Ishikawa (cell line): ENCODE measurements at regions not wholly inside any gene's neighbourhood (a gene's known extent, or its start where the extent isn't known, plus 50 kb on each side); places are given as distances from the start of the nearest gene placed in this dataset.

Experiments used
- CEBPB ChIP-seq: IDR thresholded peaks from 2 replicates; pipeline ENCODE4 v1.6.1; 2012
- CREB1 ChIP-seq: IDR thresholded peaks from 2 replicates; pipeline ENCODE4 v1.6.1; 2012; ENCODE audit warnings: low read depth
- EGR1 ChIP-seq: IDR thresholded peaks from 2 replicates; pipeline ENCODE4 v1.6.1; 2012
- EP300 ChIP-seq: IDR thresholded peaks from 2 replicates; pipeline ENCODE4 v1.6.1; 2012; ENCODE audit warnings: borderline replicate concordance
- FOXM1 ChIP-seq: IDR thresholded peaks from 2 replicates; pipeline ENCODE4 v1.6.1; 2012; ENCODE audit warnings: low read depth, borderline replicate concordance
- NFIC ChIP-seq: IDR thresholded peaks from 2 replicates; pipeline ENCODE4 v1.6.1; 2012
- RAD21 ChIP-seq: IDR thresholded peaks from 2 replicates; pipeline ENCODE4 v1.6.1; 2012; ENCODE audit warnings: low read depth
- TAF1 ChIP-seq: IDR thresholded peaks from 2 replicates; pipeline ENCODE4 v1.6.1; 2012; ENCODE audit warnings: low read depth, mild to moderate bottlenecking
- TCF12 ChIP-seq: IDR thresholded peaks from 2 replicates; pipeline ENCODE4 v1.6.1; 2012; ENCODE audit warnings: low read depth
- TEAD4 ChIP-seq: IDR thresholded peaks from 2 replicates; pipeline ENCODE4 v1.6.1; 2012
- YY1 ChIP-seq: IDR thresholded peaks from 2 replicates; pipeline ENCODE4 v1.6.1; 2012; ENCODE audit warnings: low read depth
- ZBTB7A ChIP-seq: IDR thresholded peaks from 2 replicates; pipeline ENCODE4 v1.6.1; 2012; ENCODE audit warnings: low read depth
- TF ChIP-seq, protein P1 (sequence below): IDR thresholded peaks from 2 replicates; pipeline ENCODE4 v1.6.1; 2012
- TF ChIP-seq, protein P2 (sequence below): IDR thresholded peaks from 2 replicates; pipeline ENCODE4 v1.6.1; 2012; ENCODE audit warnings: low read depth, mild to moderate bottlenecking
- TF ChIP-seq, protein P3 (sequence below): IDR thresholded peaks from 2 replicates; pipeline ENCODE4 v1.6.1; 2012

DNA sequence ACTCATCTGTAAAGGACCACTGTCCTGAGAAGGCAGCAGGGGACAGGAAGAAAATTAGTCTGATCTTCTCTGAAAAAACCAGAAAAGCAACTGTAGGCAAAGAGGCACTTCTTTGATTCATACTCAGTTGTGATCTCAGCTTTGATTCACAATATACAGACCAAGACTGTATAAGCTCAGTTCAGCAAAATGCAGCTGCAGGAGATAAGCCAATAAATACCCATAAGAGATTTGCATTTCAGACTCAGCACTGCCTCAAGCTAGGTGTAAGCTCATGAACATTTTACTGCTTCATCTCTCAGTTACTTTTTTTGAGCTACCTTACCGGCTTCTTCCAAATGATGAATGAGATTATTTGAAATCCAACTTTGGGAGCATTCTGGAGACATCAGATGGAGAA, 64.2 kb upstream of the LYZL1 start:
- TF ChIP-seq TEAD4 = no peak
- TF ChIP-seq CREB1 = no peak
- no peak for TF ChIP-seq EP300
- TF ChIP-seq RAD21 = no peak
- TF ChIP-seq CEBPB = no peak
- TF ChIP-seq YY1 = no peak
- no peak for TF ChIP-seq TCF12
- no peak for TF ChIP-seq ZBTB7A
- TF ChIP-seq NFIC = no peak

DNA sequence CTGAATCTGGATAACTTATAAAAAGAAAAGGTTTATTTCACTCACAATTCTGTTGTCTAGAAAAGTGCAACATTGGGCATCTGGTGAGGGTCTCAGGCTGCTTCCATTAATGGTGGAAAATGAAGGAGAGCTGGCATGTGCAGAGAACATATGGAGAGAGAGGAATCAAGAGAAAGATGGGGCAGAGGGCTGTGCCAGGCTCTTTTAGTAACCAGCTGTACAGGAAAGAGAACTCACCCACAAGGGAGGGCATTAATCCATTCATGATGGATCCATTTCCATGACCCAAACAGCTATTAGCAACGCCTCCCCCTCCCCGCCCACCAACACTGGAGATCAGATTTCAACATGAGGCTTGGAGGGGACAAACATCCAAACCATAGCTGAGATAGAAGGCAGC, 61.7 kb upstream of the LYZL1 start:
- TF ChIP-seq ZBTB7A (no peak), CREB1 (no peak), EGR1 (no peak), TCF12 (no peak)
- TF ChIP-seq, protein P1, sequence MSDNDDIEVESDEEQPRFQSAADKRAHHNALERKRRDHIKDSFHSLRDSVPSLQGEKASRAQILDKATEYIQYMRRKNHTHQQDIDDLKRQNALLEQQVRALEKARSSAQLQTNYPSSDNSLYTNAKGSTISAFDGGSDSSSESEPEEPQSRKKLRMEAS = no peak

DNA sequence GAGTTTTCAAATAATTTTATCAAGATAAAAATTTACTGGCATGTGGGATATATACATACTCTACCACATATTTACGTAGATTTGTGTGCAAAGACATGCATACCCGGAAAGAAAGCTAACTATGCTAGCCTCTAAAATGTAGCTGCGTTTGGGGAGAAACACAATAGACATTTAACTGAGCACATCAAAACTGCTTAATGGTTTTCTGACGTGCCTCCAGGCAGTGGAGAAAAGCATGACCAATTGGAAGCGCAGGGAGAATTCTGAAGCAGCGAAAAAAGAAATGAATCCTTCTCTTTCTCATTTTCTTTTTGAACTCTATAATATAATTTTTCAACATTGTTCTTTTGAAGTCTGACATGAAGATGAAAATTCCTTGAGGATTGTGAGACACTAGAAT, 60.3 kb upstream of the LYZL1 start:
- TF ChIP-seq EGR1 (no peak), NFIC (no peak), CEBPB (no peak), EP300 (no peak), ZBTB7A (no peak), RAD21 (no peak), TCF12 (no peak), CREB1 (no peak), TAF1 (no peak), FOXM1 (no peak), YY1 (no peak), TEAD4 (no peak)
- TF ChIP-seq, protein P1 = no peak
- TF ChIP-seq, protein P2, sequence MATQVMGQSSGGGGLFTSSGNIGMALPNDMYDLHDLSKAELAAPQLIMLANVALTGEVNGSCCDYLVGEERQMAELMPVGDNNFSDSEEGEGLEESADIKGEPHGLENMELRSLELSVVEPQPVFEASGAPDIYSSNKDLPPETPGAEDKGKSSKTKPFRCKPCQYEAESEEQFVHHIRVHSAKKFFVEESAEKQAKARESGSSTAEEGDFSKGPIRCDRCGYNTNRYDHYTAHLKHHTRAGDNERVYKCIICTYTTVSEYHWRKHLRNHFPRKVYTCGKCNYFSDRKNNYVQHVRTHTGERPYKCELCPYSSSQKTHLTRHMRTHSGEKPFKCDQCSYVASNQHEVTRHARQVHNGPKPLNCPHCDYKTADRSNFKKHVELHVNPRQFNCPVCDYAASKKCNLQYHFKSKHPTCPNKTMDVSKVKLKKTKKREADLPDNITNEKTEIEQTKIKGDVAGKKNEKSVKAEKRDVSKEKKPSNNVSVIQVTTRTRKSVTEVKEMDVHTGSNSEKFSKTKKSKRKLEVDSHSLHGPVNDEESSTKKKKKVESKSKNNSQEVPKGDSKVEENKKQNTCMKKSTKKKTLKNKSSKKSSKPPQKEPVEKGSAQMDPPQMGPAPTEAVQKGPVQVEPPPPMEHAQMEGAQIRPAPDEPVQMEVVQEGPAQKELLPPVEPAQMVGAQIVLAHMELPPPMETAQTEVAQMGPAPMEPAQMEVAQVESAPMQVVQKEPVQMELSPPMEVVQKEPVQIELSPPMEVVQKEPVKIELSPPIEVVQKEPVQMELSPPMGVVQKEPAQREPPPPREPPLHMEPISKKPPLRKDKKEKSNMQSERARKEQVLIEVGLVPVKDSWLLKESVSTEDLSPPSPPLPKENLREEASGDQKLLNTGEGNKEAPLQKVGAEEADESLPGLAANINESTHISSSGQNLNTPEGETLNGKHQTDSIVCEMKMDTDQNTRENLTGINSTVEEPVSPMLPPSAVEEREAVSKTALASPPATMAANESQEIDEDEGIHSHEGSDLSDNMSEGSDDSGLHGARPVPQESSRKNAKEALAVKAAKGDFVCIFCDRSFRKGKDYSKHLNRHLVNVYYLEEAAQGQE = no peak
- TF ChIP-seq, protein P3, sequence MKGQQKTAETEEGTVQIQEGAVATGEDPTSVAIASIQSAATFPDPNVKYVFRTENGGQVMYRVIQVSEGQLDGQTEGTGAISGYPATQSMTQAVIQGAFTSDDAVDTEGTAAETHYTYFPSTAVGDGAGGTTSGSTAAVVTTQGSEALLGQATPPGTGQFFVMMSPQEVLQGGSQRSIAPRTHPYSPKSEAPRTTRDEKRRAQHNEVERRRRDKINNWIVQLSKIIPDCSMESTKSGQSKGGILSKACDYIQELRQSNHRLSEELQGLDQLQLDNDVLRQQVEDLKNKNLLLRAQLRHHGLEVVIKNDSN = no peak

DNA sequence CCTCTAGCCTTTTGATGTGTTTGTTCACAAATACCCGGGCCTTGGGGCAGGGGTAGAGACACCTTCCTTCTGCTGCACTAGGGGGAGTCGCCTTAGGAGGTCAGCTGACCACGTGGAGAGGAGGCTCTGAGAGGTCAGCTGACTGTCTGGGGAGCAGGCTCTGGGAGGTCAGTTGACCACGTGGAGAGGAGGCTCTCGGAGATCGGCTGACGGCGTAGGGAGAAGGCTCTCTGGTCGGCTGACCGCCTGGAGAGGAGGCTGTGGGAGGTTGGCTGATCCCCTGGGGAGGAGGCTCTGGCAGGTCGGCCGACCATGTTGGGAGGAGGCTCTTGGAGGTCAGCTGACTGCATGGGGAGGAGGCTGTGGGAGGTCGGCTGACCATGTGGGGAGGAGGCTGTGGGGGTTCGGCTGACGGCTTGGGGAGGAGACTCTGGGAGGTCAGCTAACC, 59.6 kb upstream of the LYZL1 start:
- TF ChIP-seq, protein P2 = no peak
- no peak for TF ChIP-seq FOXM1
- TF ChIP-seq NFIC = no peak
- TF ChIP-seq, protein P3 = no peak
- TF ChIP-seq EGR1 = no peak
- TF ChIP-seq CEBPB = no peak
- no peak for TF ChIP-seq TAF1
- TF ChIP-seq ZBTB7A = no peak
- TF ChIP-seq TCF12 = no peak
- TF ChIP-seq RAD21 = no peak
- TF ChIP-seq, protein P1 = no peak
- TF ChIP-seq YY1 = no peak
- no peak for TF ChIP-seq TEAD4
- no peak for TF ChIP-seq CREB1
- TF ChIP-seq EP300 = no peak

DNA sequence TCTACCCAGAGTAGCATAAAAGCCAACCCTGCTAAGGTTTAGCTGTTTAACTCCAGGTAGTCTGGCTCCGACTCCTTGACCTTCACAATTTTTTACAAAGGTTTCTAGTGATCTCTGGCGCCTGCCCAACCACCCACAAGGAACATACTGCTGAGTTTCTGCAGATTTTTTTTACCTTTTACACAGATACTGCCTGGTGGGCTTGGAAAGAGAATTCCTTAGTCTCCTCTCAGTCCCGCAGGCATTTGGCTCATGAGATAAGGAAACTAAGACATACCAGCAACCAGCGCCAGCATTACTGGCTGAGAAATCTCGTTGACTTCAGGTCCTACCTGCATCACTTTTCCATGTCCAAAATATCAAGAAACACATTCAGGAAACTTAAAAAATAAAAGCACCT, 51.1 kb upstream of the LYZL1 start:
- TF ChIP-seq ZBTB7A (no peak), NFIC (no peak), CREB1 (no peak)

DNA sequence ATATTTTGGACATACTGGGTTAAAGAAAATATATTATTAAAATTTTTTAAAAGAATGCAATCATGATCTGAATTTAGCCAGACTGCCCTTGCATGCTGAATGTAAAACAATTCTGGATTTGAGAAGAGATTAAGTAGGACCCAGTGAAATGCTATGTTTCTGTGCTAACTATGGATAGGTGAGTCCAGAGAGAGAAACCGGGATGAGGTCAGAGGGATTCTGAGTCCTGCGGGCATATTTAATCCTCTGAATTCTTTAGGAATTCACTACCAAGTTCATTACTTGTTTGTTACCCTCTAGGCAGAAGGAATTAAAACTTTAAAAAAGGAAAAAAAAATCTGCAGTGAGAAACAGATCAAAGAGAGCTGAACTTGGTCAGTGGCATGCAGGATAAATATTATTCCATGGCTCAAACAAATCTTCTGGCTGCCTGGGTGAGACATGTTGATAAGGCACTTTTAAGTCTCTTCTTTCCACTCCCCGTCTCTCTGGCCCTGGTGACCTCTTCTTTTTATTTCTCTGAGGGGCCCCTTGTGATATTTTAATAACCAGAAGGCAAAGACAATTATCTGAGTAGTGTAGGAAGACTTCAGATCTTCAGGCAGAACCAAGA, 50.2 kb upstream of the LYZL1 start:
- TF ChIP-seq EP300 (no peak), TEAD4 (no peak), FOXM1 (no peak), TCF12 (no peak), ZBTB7A (no peak), CEBPB (no peak), TAF1 (no peak), YY1 (no peak), RAD21 (no peak), CREB1 (no peak), NFIC (no peak), EGR1 (no peak)
- TF ChIP-seq, protein P1 = no peak
- TF ChIP-seq, protein P3 = no peak
- TF ChIP-seq, protein P2 = no peak
